Ovary (tissue), 3 donors: ENCODE measurements at regions not wholly inside any gene's neighbourhood (a gene's known extent, or its start where the extent isn't known, plus 50 kb on each side); places are given as distances from the start of the nearest gene placed in this dataset.

ENCODE experiments used
- EP300 ChIP-seq: sonication (generic); formaldehyde crosslinking; IDR thresholded peaks from one replicate; pipeline ENCODE4 v1.6.1; 2017; ENCODE audit warnings: antibody characterized with exemption
- POLR2A ChIP-seq: fragments of 450-650 bp; IDR thresholded peaks from one replicate; pipeline ENCODE4 v1.6.1; 2017; ENCODE audit warnings: antibody characterized with exemption, mild to moderate bottlenecking, moderate library complexity
- TF ChIP-seq, protein P1 (sequence below), 3 donors: fragments of 450-650 bp in 2 of 3; fragments of 200-600 bp in 1 of 3; IDR thresholded peaks; one replicate each; pipeline versions ENCODE4 v1.5.1 to v1.8.0; 2016 to 2022; ENCODE audit warnings: antibody characterized with exemption in 3 of 3, mild to moderate bottlenecking in 1 of 3
- donor health status: DM: no; HTN: no; CAD: no.

DNA sequence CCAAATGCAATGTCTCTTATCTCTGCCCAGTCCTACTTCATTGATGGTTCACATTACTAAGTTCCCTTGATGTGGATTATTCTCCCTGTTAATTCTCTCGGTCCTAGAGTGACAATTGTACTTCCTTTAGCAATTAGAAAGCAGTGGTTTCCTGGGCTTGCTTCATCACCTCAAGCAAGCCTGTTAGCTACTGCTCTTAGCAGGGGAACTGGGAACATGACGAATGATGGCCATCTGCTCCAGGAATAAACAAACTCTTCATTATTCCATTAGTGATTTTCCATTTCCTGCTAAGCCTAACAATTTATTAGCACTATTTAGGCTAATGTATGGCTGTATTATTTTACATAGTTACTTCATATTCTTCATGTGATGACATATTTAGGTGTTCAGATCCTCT is 331.8 kb downstream of the MTX2 start:
- TF ChIP-seq, protein P1, sequence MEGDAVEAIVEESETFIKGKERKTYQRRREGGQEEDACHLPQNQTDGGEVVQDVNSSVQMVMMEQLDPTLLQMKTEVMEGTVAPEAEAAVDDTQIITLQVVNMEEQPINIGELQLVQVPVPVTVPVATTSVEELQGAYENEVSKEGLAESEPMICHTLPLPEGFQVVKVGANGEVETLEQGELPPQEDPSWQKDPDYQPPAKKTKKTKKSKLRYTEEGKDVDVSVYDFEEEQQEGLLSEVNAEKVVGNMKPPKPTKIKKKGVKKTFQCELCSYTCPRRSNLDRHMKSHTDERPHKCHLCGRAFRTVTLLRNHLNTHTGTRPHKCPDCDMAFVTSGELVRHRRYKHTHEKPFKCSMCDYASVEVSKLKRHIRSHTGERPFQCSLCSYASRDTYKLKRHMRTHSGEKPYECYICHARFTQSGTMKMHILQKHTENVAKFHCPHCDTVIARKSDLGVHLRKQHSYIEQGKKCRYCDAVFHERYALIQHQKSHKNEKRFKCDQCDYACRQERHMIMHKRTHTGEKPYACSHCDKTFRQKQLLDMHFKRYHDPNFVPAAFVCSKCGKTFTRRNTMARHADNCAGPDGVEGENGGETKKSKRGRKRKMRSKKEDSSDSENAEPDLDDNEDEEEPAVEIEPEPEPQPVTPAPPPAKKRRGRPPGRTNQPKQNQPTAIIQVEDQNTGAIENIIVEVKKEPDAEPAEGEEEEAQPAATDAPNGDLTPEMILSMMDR (IDR thresholded peaks at IDR 0.05), result no peak
- TF ChIP-seq EP300 (no peak), POLR2A (no peak)
